ENCODE measurements at regions not wholly inside any gene's neighbourhood (a gene's known extent, or its start where the extent isn't known, plus 50 kb on each side); places are given as distances from the start of the nearest gene placed in this dataset.

- DNase-seq (ENCODE audit: low read depth in 2 of 3, low spot score in 1 of 3) = no peak
Observed at GRCh38 chr10:69684020-69684980, 54.3 kb downstream of the FAM241B start.

DNA sequence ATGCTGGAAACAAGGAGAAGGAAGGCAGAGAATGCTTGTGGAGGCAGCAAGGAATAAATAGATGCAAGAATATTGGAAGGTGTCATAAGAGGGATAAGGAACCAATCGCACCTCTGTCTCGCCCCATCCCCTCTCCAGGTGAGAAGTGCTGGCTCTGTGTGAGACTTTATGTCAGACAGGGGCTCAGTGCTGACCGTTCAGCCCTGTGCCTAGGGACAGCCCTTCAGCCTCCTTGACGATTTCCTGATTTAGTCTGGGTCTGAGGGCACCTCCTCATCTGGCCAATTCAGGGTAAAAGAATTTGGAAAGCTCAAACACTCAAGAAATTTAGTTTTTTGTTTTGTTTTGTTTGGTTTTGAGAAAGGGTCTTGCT lies 54.9 kb downstream of the FAM241B start:
- no peak for DNase-seq (ENCODE audit: low read depth in 2 of 3, low spot score in 1 of 3)

GRCh38 chr10:69685426-69685801 lies 55.4 kb downstream of the FAM241B start:
- no peak for DNase-seq (ENCODE audit: low read depth in 2 of 3, low spot score in 1 of 3)

DNA sequence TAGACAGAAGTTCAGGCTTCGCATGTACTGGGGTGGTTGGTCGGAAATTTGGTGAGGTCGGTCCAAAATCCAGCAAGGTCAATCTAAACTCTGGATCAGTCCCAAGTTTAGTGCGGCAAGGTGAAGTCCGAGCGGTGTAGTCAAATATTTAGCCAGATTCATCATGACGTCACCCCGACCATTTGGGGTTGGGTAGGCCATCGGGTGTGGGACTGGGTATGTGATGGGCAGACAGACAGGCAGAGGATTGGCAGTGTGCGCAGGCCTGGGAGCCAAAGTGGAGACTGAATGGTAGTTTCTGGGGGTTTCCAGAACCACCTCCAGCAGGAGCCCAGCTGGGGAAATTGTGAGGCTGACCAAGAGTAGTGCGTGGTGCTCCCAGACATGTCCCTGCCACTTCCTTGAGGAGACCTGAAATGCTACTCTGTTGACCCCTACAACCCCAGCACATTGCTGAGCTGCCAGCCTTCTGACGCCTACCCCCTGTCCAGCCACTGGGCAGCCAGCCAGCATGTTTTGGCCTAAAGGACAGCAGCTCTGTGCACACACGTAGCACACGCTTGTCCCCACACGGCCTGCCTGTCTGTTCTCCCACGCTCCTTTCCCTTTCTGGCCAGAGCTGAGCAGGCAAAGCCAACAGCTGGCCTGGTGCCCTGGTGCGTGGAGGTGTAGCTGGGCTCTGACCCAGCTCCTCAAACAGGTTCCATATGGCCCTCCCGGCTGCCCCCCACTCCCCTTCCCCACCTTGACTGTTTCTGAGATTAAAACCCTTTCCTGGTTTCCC lies 55.9 kb downstream of the FAM241B start:
- no peak for DNase-seq (ENCODE audit: low read depth in 2 of 3, low spot score in 1 of 3)

GRCh38 chr10:69686866-69687265 lies 56.8 kb downstream of the FAM241B start:
- no peak for DNase-seq (ENCODE audit: low read depth in 2 of 3, low spot score in 1 of 3)

DNA sequence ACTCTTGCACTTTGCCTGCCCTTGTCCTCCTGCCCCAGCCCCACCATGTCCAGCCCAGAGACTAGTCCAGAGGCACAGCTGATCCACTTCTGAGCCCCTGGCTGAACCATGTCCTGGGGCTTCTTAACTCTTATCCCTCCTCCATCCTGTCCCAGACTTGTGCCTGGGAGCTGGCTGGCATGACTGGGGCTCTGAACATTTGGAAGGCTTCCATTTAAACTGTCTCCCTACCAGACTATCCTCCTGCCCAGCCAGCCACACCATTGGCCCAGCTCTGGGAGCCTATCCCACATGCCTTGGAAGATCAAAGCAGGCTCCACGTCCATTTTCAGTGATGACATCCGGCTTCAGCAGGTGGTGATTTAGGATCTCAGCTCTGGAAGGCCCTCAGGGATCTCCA lies 57.4 kb downstream of the FAM241B start:
- no peak for DNase-seq (ENCODE audit: low read depth in 2 of 3, low spot score in 1 of 3)

DNA sequence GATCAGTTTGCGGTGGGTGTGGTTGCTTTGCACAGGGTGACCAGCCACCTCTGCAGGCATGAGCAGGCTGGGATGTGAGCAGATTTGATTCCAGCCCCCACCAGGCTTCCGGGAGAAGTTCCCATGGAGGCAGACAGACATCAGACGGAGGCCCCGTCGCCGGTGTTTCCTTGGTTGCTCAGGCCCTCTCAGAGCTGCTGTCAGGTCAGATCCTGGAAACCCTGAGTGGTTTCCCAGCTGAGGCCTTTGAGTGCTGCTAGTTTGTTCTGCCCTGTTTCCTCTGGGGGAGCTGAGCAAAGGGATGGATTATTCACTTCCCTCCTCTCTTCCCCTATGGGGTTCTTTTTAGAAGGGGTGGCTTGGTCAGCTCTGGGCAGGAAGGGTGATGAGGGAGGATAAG lies 62.2 kb downstream of the FAM241B start:
- DNase-seq (ENCODE audit: low read depth in 2 of 3, low spot score in 1 of 3) = no peak

GRCh38 chr10:69692891-69693290 lies 62.8 kb downstream of the FAM241B start:
- no peak for DNase-seq (ENCODE audit: low read depth in 2 of 3, low spot score in 1 of 3)

DNA sequence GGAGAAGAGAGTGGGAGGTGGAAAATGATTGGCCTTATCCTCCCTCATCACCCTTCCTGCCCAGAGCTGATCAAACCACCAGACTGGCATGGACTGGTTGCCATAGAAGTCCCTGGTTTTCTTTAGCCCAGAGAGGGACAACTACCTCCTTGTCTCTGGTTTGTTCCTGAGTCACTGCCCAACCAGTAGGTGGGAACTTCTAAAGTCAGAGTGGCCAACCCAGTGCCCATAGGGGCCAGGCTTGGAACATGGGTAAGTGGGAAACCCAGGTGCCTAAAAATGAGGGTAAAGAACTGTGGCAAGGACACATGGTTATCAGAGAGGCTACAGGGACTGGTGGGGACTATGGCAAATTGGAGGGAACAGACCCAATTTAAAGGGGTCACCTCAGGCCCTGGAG lies 63.8 kb downstream of the FAM241B start:
- DNase-seq (ENCODE audit: low read depth in 2 of 3, low spot score in 1 of 3) = no peak

- no peak for DNase-seq (ENCODE audit: low read depth in 2 of 3, low spot score in 1 of 3)
Observed at GRCh38 chr10:69696073-69696731, 66.2 kb downstream of the FAM241B start.

DNA sequence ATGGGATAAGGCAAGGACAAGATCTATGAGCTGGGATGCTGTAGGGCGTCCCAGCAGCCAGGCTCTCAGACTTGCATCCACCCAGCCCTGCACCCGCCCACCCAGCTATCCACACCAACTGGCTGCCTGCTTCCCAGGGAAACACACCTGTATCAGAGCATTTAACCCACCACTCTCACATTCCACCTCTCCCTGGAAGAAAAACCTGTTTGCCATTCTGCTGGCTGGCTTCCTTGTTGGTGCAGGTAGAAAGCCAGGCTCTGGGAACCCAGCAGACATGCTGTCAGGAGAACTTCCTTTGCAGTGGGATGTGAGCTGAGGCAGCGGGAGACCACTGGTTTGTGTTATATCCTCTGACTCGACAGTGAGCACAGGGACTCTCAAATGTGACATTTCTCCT lies 67.0 kb downstream of the FAM241B start:
- no peak for DNase-seq (ENCODE audit: low read depth in 2 of 3, low spot score in 1 of 3)

DNA sequence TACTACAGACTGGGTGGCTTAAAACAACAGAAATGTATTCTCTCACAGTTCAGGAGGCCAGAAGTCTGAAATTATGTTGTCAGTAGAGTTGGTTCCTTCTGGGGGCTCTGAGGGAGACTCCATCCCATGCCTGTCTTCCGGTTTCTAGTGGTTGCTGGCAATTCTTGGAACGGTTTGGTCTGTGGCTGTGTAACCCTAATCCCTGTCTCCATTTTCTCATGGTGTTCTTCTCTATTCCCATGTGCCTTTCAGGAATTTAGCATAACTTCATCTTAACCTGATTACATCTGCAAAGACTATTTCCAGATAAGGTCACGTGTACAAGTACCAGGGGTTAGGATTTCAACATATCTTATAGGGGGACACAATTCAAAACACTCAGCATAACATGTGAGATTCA lies 73.2 kb downstream of the FAM241B start:
- no peak for DNase-seq (ENCODE audit: low read depth in 2 of 3, low spot score in 1 of 3)

- no peak for DNase-seq (ENCODE audit: low read depth in 2 of 3, low spot score in 1 of 3)
Observed at GRCh38 chr10:69703766-69704630, 74.0 kb downstream of the FAM241B start.

DNA sequence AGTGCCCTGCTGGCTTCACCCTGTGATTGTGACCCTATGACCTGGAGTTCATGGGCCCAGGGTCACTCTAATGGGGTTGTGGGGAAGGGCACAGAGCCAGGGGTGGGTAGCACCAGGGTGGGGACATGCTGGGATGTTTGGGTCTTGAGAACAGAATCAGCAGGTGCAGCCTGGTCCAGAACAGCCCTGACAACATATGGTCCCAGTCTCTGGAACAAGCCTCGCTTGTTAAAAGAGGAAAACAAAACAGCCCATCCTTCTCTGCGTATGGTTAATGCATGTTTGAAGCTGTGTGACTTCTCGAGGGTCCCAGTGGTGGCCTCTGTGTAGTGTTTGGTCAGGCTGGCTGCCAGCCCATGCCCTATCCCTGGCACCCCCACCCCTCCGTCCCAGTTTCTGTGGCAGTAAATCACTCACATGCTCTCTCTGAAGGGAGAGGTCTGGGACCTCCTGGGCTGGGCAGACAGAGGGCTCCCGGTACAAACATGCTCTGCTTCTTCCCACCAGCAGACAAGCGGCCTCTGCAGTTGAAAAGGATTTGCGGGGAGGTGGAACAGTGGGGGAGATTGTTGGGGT lies 79.4 kb downstream of the FAM241B start:
- no peak for DNase-seq (ENCODE audit: low read depth in 2 of 3, low spot score in 1 of 3)

DNA sequence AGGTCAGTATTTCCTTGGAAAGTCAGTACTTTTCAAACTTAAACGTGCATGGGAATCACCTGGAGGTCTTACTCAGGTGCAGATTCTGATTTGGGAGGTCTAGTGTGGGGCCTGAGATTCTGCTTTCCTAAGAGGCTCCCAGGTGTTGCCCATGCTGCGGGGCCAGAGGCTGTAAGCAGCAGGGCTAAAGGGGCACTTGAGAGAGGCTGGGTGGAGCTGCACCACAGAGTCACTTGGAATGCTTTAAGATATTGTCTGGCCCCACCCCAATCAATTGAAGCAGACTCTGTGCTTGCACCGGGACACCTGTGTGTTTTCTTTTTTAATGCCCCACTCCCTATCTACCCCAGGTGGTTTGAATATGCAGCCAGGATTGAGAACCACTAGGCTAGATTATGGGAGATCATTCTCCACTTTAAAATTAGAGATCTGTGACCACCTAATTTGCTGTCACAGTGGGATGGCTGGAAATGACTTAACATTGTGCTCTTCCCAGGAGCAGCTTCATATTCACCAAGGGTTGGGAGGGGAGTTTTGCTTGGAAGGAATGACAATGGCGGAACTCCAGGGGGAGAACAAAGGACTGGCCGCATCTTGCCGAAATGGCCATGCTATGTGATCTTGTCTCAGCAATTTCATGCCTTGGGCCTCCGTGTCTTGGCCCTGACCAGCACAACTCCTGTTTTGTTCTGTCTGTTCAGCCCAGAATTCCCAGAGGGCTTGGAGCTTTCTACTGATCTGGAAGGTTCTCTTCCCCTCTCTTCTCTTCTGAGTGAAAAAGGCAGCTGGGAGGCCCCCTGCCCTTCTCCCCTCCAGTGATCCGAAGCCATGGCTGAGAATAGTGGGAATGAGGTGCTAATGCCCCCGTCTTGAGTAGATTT lies 80.2 kb downstream of the FAM241B start:
- DNase-seq (ENCODE audit: low read depth in 2 of 3, low spot score in 1 of 3) = no peak

DNA sequence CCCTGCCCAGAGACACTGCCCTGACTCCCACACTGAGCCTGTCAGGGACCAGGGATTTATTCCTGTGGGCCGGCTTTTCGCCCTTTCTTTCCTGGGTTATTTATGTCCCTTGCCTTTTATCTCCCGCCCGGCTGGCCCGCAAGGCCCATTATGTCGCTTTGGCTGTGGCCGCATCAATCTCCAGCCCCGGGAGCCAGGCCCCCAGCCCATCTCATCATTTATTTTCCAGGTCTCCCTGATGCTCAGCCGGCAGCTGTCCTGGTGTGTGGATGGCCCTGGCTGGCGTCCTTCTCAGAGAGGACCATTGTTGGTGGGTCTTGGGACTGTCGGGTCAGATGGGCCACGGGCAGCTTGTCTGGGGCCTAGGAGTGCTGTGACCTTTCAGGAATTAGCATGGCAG lies 82.3 kb downstream of the FAM241B start:
- DNase-seq (ENCODE audit: low read depth in 2 of 3, low spot score in 1 of 3) = no peak

GRCh38 chr10:69714572-69714971 lies 84.5 kb downstream of the FAM241B start:
- no peak for DNase-seq (ENCODE audit: low read depth in 2 of 3, low spot score in 1 of 3)

DNA sequence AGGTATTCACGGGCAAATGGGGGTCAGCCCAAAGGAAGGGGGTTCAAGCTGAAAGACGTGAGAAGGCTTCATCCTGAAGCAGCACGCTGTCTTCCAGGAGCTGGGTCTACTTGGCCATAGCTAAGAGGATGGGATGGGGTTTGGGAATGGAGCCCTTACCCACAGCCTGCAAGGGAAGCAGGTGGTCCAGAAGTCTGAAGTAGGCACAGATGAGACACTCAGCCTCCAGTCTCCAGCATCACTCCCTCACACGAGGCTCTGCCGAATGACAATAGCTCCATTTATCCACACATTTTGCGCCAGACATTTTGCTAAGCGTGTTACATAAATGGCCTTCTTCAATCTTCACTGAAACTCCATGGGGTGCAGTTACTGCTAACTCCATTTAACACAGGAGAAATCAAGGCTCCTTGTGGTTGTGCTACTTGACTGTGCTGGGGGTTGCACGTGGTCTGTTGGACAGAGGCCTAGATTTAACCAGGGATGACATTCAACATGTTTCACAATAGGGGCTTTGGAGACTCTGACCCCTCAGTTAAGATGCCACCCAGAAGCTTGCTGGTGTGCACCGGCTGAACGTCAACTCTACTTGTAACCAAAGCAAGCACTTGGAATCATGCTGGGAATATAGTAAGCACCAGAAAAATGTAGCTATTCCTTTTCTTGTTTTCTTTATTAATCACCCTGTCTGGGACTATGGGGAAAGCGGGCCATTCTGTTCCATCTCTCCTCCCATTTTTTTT lies 85.3 kb downstream of the FAM241B start:
- DNase-seq (ENCODE audit: low read depth in 2 of 3, low spot score in 1 of 3) = no peak
